ENCODE measurements at regions not wholly inside any gene's neighbourhood (a gene's known extent, or its start where the extent isn't known, plus 50 kb on each side); places are given as distances from the start of the nearest gene placed in this dataset.

GRCh38 chr1:94336991-94337390 lies 81.2 kb upstream of the ABCD3 start:
- Histone ChIP-seq H3K4me1 (peaks cover 13% of the 10 kb centered on the region), H3K36me3 (no peaks in the 10 kb centered on the region), H3K27ac (no peak overlapping the region), H3K9me3 (no peaks in the 10 kb centered on the region), H3K27me3 (no peaks in the 10 kb centered on the region), H3K4me3 (no peak overlapping the region)
- no peak for TF ChIP-seq CTCF (IDR thresholded peaks at IDR 0.05)
- ATAC-seq: no peak
- DNase-seq: no peak
- intact Hi-C loops (cut with DNase I): loop anchor here (2.0 to 10.0 kb wide), 2 partner anchors 282 to 312 kb away; no protein-coding TSS in a partner anchor

GRCh38 chr1:94335950-94336349 lies 82.2 kb upstream of the ABCD3 start:
- no peak overlapping the region for H3K4me3 ChIP-seq
- intact Hi-C loops (cut with DNase I): loop anchor here (2.0 to 10.0 kb wide), 2 partner anchors 281 to 311 kb away; no protein-coding TSS in a partner anchor
- ATAC-seq: peak; percentile 91
- no peaks in the 10 kb centered on the region for H3K27me3 ChIP-seq
- peaks cover 13% of the 10 kb centered on the region for H3K4me1 ChIP-seq
- DNase-seq: no peak
- no peaks in the 10 kb centered on the region for H3K36me3 ChIP-seq
- peak; percentile 85 for TF ChIP-seq CTCF (IDR thresholded peaks at IDR 0.05)
- no peak overlapping the region for H3K27ac ChIP-seq
- H3K9me3 ChIP-seq: no peaks in the 10 kb centered on the region

- DNase-seq (no peak), ATAC-seq (no peak)
- Histone ChIP-seq H3K36me3 (no peaks in the 10 kb centered on the region), H3K4me1 (peaks cover 13% of the 10 kb centered on the region), H3K27ac (peak overlapping the region; percentile 48), H3K9me3 (no peaks in the 10 kb centered on the region), H3K4me3 (no peak overlapping the region), H3K27me3 (no peaks in the 10 kb centered on the region)
- no peak for TF ChIP-seq CTCF (IDR thresholded peaks at IDR 0.05)
- intact Hi-C loops (cut with DNase I): loop anchor here (10.0 kb wide), 1 partner anchor 281 kb away; no protein-coding TSS in a partner anchor
Observed at GRCh38 chr1:94335447-94335846, 82.7 kb upstream of the ABCD3 start.

GRCh38 chr1:94334764-94335163 lies 83.4 kb upstream of the ABCD3 start:
- Histone ChIP-seq H3K4me3 (no peak overlapping the region), H3K27me3 (no peaks in the 10 kb centered on the region), H3K4me1 (peaks cover 13% of the 10 kb centered on the region), H3K36me3 (no peaks in the 10 kb centered on the region), H3K27ac (peak overlapping the region; percentile 48), H3K9me3 (no peaks in the 10 kb centered on the region)
- DNase-seq (no peak), ATAC-seq (no peak)
- TF ChIP-seq CTCF (IDR thresholded peaks at IDR 0.05): no peak
- intact Hi-C loops (cut with DNase I): loop anchor here (10.0 kb wide), 1 partner anchor 280 kb away; no protein-coding TSS in a partner anchor

GRCh38 chr1:94332952-94333351 lies 85.2 kb upstream of the ABCD3 start:
- no peak overlapping the region for H3K27ac ChIP-seq
- no peaks in the 10 kb centered on the region for H3K27me3 ChIP-seq
- H3K9me3 ChIP-seq: no peaks in the 10 kb centered on the region
- ATAC-seq (no peak), DNase-seq (no peak)
- H3K36me3 ChIP-seq: no peaks in the 10 kb centered on the region
- H3K4me1 ChIP-seq: peaks cover 15% of the 10 kb centered on the region
- TF ChIP-seq CTCF (IDR thresholded peaks at IDR 0.05): no peak
- no peak overlapping the region for H3K4me3 ChIP-seq
- intact Hi-C loops (cut with DNase I): loop anchor here (10.0 kb wide), 1 partner anchor 278 kb away; no protein-coding TSS in a partner anchor

- Histone ChIP-seq H3K27ac (no peak overlapping the region), H3K36me3 (no peaks in the 10 kb centered on the region), H3K27me3 (no peaks in the 10 kb centered on the region), H3K4me1 (peaks cover 17% of the 10 kb centered on the region), H3K9me3 (no peaks in the 10 kb centered on the region), H3K4me3 (no peak overlapping the region)
- intact Hi-C loops (cut with DNase I): loop anchor here (10.0 kb wide), 1 partner anchor 278 kb away; no protein-coding TSS in a partner anchor
- DNase-seq: no peak
- no peak for ATAC-seq
- no peak for TF ChIP-seq CTCF (IDR thresholded peaks at IDR 0.05)
Observed at GRCh38 chr1:94332516-94332915, 85.7 kb upstream of the ABCD3 start.

Data from upper lobe of right lung (tissue), 1 donor.